Type B pancreatic cell (in vitro differentiated cells): ENCODE measurements at regions not wholly inside any gene's neighbourhood (a gene's known extent, or its start where the extent isn't known, plus 50 kb on each side); places are given as distances from the start of the nearest gene placed in this dataset.

Experiments
- DNase-seq: peaks from one replicate; pipeline ENCODE4 v3.0.0; 2021; ENCODE audit warnings: mixed read lengths; ENCODE audit not compliant: unreplicated experiment; ENCODE audit errors: extremely low spot score
- H3K27ac Mint-ChIP-seq: 2 replicates; pipeline ENCODE4 v1.8.0; 2021; ENCODE audit warnings: mild to moderate bottlenecking, mixed read lengths
- H3K27me3 Mint-ChIP-seq: 2 replicates; pipeline ENCODE4 v1.8.0; 2021; ENCODE audit warnings: mixed read lengths
- H3K36me3 Mint-ChIP-seq: 2 replicates; pipeline ENCODE4 v1.8.0; 2021; ENCODE audit warnings: mixed read lengths
- H3K4me1 Mint-ChIP-seq: one replicate; pipeline ENCODE4 v1.8.0; 2021; ENCODE audit warnings: mixed read lengths; ENCODE audit not compliant: unreplicated experiment
- H3K4me3 Mint-ChIP-seq: 2 replicates; pipeline ENCODE4 v1.8.0; 2021; ENCODE audit warnings: mild to moderate bottlenecking, mixed read lengths
- H3K9me3 Mint-ChIP-seq: 2 replicates; pipeline ENCODE4 v1.8.0; 2021; ENCODE audit warnings: mixed read lengths
- CTCF ChIP-seq: fragments of 200-600 bp; sonication (generic); conservative IDR thresholded peaks from 2 replicates; pipeline ENCODE4 v1.5.0; 2021; ENCODE audit warnings: antibody characterized with exemption, mild to moderate bottlenecking

- H3K27me3 Mint-ChIP-seq, result no peaks in the 10 kb centered on the region
- no peaks in the 10 kb centered on the region for H3K9me3 Mint-ChIP-seq
- H3K4me3 Mint-ChIP-seq, result no peak overlapping the region
- TF ChIP-seq CTCF, result no peak
- no peaks in the 10 kb centered on the region for H3K4me1 Mint-ChIP-seq
- DNase-seq, result no peak
- no peaks in the 10 kb centered on the region for H3K36me3 Mint-ChIP-seq
- H3K27ac Mint-ChIP-seq, result no peak overlapping the region
These were observed 632.4 kb upstream of the ZFP42 start for GRCh38 chr4:187362937-187363857.

DNA sequence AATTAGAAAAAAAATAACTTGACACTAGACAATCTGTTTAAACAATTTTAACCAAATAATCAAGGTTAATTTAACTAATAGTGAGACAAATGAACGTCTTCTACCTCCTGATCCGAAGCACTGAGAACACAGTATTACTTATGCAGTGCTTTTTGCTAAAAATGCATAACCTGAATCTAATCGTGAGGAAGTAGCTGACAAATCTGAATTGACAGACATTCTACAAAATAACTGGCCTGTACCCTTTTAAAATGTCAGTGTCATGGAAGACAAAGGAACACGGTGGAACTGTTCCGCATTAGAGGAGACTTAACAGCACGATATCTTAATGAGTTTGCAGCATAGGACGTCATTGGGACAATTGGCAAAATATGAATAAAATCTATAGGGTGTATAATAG is 631.2 kb upstream of the ZFP42 start:
- H3K9me3 Mint-ChIP-seq, result no peaks in the 10 kb centered on the region
- no peak overlapping the region for H3K27ac Mint-ChIP-seq
- H3K4me3 Mint-ChIP-seq, result no peak overlapping the region
- H3K4me1 Mint-ChIP-seq, result no peaks in the 10 kb centered on the region
- DNase-seq, result no peak
- TF ChIP-seq CTCF, result no peak
- H3K36me3 Mint-ChIP-seq, result no peaks in the 10 kb centered on the region
- no peaks in the 10 kb centered on the region for H3K27me3 Mint-ChIP-seq

- no peaks in the 10 kb centered on the region for H3K9me3 Mint-ChIP-seq
- H3K27me3 Mint-ChIP-seq, result no peaks in the 10 kb centered on the region
- no peak overlapping the region for H3K4me3 Mint-ChIP-seq
- H3K4me1 Mint-ChIP-seq, result no peaks in the 10 kb centered on the region
- no peak overlapping the region for H3K27ac Mint-ChIP-seq
- TF ChIP-seq CTCF, result no peak
- DNase-seq, result no peak
- no peaks in the 10 kb centered on the region for H3K36me3 Mint-ChIP-seq
These were observed 630.7 kb upstream of the ZFP42 start for GRCh38 chr4:187364851-187365250.

DNA sequence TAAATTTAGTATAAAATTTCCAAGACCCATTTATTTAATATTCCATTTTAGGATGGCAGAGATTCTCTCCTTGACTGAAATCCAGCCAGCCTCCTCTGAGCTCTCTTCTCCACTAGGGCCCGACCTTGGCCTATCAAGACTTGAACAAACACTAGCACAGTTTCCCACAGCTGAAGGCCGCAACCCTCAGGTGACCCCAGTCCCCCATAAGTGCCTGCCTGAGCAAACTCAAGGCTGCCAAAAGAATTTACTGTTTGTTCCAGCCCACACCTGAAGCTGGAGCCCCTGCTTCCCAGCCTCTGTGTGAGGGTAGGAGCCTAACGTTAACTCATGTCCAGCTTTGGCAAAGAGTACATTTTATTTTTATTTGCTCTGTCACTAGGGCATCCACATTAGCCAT is 629.0 kb upstream of the ZFP42 start:
- Mint-ChIP-seq H3K4me3 (no peak overlapping the region), H3K36me3 (no peaks in the 10 kb centered on the region), H3K27me3 (no peaks in the 10 kb centered on the region), H3K4me1 (no peaks in the 10 kb centered on the region), H3K27ac (no peak overlapping the region), H3K9me3 (no peaks in the 10 kb centered on the region)
- no peak for TF ChIP-seq CTCF
- DNase-seq, result no peak

GRCh38 chr4:187370918-187371317 is 624.7 kb upstream of the ZFP42 start:
- Mint-ChIP-seq H3K9me3 (no peaks in the 10 kb centered on the region), H3K36me3 (no peaks in the 10 kb centered on the region), H3K4me1 (no peaks in the 10 kb centered on the region), H3K4me3 (no peak overlapping the region), H3K27ac (no peak overlapping the region), H3K27me3 (no peaks in the 10 kb centered on the region)
- no peak for DNase-seq
- no peak for TF ChIP-seq CTCF
